ENCODE measurements at regions not wholly inside any gene's neighbourhood (a gene's known extent, or its start where the extent isn't known, plus 50 kb on each side); places are given as distances from the start of the nearest gene placed in this dataset.

- CTCF ChIA-PET, result no interaction called here
- no peak overlapping the region for H3K4me3 Mint-ChIP-seq (ENCODE audit: low read depth, unreplicated experiment)
- intact Hi-C loops (cut with micrococcal nuclease; ENCODE audit: unreplicated experiment), result no loop called here
- H3K4me1 Mint-ChIP-seq (ENCODE audit: low read depth, unreplicated experiment), result peaks cover 28% of the 10 kb centered on the region
- BruUV-seq (replicated peaks), result no TSS peak
- DNase-seq, result no peak
- no peaks in the 10 kb centered on the region for H3K27me3 Mint-ChIP-seq (ENCODE audit: unreplicated experiment)
- no peak overlapping the region for H3K27ac Mint-ChIP-seq (ENCODE audit: unreplicated experiment)
- H3K9me3 Mint-ChIP-seq (ENCODE audit: low read depth, unreplicated experiment), result no peaks in the 10 kb centered on the region
- H3K36me3 Mint-ChIP-seq (ENCODE audit: insufficient read depth, unreplicated experiment), result no peaks in the 10 kb centered on the region
- no peak for TF ChIP-seq CTCF (IDR thresholded peaks at IDR 0.05; ENCODE audit: unreplicated experiment)
Observed at GRCh38 chr18:44592639-44593038, 88.0 kb upstream of the SETBP1 start.

GRCh38 chr18:44594799-44595467, 85.8 kb upstream of the SETBP1 start:
- Mint-ChIP-seq H3K4me1 (ENCODE audit: low read depth, unreplicated experiment) (peaks cover 9% of the 10 kb centered on the region), H3K27ac (ENCODE audit: unreplicated experiment) (no peak overlapping the region), H3K36me3 (ENCODE audit: insufficient read depth, unreplicated experiment) (no peaks in the 10 kb centered on the region), H3K27me3 (ENCODE audit: unreplicated experiment) (no peaks in the 10 kb centered on the region), H3K4me3 (ENCODE audit: low read depth, unreplicated experiment) (no peak overlapping the region), H3K9me3 (ENCODE audit: low read depth, unreplicated experiment) (no peaks in the 10 kb centered on the region)
- BruUV-seq (replicated peaks), result no TSS peak
- TF ChIP-seq CTCF (IDR thresholded peaks at IDR 0.05; ENCODE audit: unreplicated experiment), result no peak
- no peak for DNase-seq
- CTCF ChIA-PET, result interaction anchor here (0.7 to 1.9 kb wide), 3 partner anchors 13 to 72 kb away, joined by 3 to 5 read pairs (median 5); no protein-coding TSS in a partner anchor
- intact Hi-C loops (cut with micrococcal nuclease; ENCODE audit: unreplicated experiment), result no loop called here

- Mint-ChIP-seq H3K9me3 (ENCODE audit: low read depth, unreplicated experiment) (no peaks in the 10 kb centered on the region), H3K27me3 (ENCODE audit: unreplicated experiment) (no peaks in the 10 kb centered on the region), H3K36me3 (ENCODE audit: insufficient read depth, unreplicated experiment) (no peaks in the 10 kb centered on the region), H3K4me3 (ENCODE audit: low read depth, unreplicated experiment) (no peak overlapping the region), H3K27ac (ENCODE audit: unreplicated experiment) (no peak overlapping the region), H3K4me1 (ENCODE audit: low read depth, unreplicated experiment) (peaks cover 9% of the 10 kb centered on the region)
- no peak for DNase-seq
- BruUV-seq (replicated peaks), result no TSS peak
- intact Hi-C loops (cut with micrococcal nuclease; ENCODE audit: unreplicated experiment), result no loop called here
- no peak for TF ChIP-seq CTCF (IDR thresholded peaks at IDR 0.05; ENCODE audit: unreplicated experiment)
- CTCF ChIA-PET, result no interaction called here
Observed at GRCh38 chr18:44597797-44598196, 82.9 kb upstream of the SETBP1 start.

DNA sequence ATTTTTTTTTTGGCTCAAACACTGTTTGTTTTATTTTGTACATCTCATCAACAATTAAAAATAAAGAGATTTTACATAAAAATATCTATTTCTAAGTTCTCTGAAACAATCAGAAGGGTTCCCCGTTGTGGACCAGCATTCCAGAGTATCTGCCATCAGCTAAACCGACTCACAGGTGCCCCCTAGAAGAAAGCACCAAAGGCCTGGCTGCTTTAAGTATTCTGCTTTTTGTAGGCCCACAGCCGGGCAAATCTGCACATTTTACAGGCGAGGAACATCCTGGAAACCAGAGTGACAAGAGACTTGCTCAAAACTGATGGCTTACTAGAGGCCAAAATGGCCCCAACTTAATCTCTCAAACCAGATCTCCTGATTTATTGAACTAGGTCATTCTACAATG, 82.2 kb upstream of the SETBP1 start:
- BruUV-seq (replicated peaks), result no TSS peak
- Mint-ChIP-seq H3K4me3 (ENCODE audit: low read depth, unreplicated experiment) (no peak overlapping the region), H3K27me3 (ENCODE audit: unreplicated experiment) (no peaks in the 10 kb centered on the region), H3K27ac (ENCODE audit: unreplicated experiment) (no peak overlapping the region), H3K9me3 (ENCODE audit: low read depth, unreplicated experiment) (no peaks in the 10 kb centered on the region), H3K4me1 (ENCODE audit: low read depth, unreplicated experiment) (peaks cover 14% of the 10 kb centered on the region), H3K36me3 (ENCODE audit: insufficient read depth, unreplicated experiment) (no peaks in the 10 kb centered on the region)
- DNase-seq, result no peak
- intact Hi-C loops (cut with micrococcal nuclease; ENCODE audit: unreplicated experiment), result no loop called here
- TF ChIP-seq CTCF (IDR thresholded peaks at IDR 0.05; ENCODE audit: unreplicated experiment), result no peak
- CTCF ChIA-PET, result no interaction called here
